ENCODE measurements at regions not wholly inside any gene's neighbourhood (a gene's known extent, or its start where the extent isn't known, plus 50 kb on each side); places are given as distances from the start of the nearest gene placed in this dataset.

DNA sequence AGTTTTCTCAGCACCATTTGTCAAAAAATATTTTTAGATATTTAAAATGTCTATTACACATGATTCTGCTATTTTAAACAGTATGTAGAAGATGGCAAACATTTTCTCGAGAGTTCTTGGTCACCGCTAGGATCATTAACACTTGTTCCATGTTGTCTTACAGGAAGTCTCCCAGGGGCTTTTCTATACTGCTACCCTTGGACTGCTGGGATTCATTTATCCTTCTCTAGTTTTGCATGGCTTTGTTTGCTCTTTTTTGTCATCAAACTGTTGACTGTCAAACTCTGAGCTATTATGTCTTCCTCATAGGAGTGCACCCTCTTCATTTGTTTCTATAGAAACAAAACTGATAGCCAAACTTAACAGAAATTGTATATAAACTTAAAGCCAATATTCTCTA, 184.9 kb downstream of the CDCA7 start:
- TF ChIP-seq GMEB1 (CRISPR knock-in tag; IDR thresholded peaks at IDR 0.05; ENCODE audit: borderline replicate concordance) (no peak), MYC (CRISPR knock-in tag; IDR thresholded peaks at IDR 0.05; ENCODE audit: borderline replicate concordance) (no peak), PTBP1 (IDR thresholded peaks at IDR 0.05; ENCODE audit: low read depth, low read length, poor library complexity, severe bottlenecking) (no peak)
- TF ChIP-seq, protein P1, sequence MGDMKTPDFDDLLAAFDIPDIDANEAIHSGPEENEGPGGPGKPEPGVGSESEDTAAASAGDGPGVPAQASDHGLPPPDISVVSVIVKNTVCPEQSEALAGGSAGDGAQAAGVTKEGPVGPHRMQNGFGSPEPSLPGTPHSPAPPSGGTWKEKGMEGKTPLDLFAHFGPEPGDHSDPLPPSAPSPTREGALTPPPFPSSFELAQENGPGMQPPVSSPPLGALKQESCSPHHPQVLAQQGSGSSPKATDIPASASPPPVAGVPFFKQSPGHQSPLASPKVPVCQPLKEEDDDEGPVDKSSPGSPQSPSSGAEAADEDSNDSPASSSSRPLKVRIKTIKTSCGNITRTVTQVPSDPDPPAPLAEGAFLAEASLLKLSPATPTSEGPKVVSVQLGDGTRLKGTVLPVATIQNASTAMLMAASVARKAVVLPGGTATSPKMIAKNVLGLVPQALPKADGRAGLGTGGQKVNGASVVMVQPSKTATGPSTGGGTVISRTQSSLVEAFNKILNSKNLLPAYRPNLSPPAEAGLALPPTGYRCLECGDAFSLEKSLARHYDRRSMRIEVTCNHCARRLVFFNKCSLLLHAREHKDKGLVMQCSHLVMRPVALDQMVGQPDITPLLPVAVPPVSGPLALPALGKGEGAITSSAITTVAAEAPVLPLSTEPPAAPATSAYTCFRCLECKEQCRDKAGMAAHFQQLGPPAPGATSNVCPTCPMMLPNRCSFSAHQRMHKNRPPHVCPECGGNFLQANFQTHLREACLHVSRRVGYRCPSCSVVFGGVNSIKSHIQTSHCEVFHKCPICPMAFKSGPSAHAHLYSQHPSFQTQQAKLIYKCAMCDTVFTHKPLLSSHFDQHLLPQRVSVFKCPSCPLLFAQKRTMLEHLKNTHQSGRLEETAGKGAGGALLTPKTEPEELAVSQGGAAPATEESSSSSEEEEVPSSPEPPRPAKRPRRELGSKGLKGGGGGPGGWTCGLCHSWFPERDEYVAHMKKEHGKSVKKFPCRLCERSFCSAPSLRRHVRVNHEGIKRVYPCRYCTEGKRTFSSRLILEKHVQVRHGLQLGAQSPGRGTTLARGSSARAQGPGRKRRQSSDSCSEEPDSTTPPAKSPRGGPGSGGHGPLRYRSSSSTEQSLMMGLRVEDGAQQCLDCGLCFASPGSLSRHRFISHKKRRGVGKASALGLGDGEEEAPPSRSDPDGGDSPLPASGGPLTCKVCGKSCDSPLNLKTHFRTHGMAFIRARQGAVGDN (CRISPR knock-in tag; IDR thresholded peaks at IDR 0.05): no peak
- TF ChIP-seq, protein P2, sequence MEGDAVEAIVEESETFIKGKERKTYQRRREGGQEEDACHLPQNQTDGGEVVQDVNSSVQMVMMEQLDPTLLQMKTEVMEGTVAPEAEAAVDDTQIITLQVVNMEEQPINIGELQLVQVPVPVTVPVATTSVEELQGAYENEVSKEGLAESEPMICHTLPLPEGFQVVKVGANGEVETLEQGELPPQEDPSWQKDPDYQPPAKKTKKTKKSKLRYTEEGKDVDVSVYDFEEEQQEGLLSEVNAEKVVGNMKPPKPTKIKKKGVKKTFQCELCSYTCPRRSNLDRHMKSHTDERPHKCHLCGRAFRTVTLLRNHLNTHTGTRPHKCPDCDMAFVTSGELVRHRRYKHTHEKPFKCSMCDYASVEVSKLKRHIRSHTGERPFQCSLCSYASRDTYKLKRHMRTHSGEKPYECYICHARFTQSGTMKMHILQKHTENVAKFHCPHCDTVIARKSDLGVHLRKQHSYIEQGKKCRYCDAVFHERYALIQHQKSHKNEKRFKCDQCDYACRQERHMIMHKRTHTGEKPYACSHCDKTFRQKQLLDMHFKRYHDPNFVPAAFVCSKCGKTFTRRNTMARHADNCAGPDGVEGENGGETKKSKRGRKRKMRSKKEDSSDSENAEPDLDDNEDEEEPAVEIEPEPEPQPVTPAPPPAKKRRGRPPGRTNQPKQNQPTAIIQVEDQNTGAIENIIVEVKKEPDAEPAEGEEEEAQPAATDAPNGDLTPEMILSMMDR (CRISPR knock-in tag; IDR thresholded peaks at IDR 0.05): no peak

Measured in HepG2 (cell line).